Panc1 (cell line): ENCODE measurements at regions not wholly inside any gene's neighbourhood (a gene's known extent, or its start where the extent isn't known, plus 50 kb on each side); places are given as distances from the start of the nearest gene placed in this dataset.

Source experiments
- ATAC-seq: fragments of 200-7000 bp; cut with Tn5 transposase; 2 replicates; pipeline ENCODE4 v1.9.1; 2020; ENCODE audit warnings: mild to moderate bottlenecking, moderate library complexity
- BruUV-seq: library from RNA; stranded (reverse); fragments of 400-500 nt; replicated peaks from 2 replicates; lab custom pipeline; 2021; lab: Mats Ljungman, UMichigan
- CTCF ChIA-PET: fragments of 300-600 bp; sonication (Branson Sonifier 250); formaldehyde crosslinking; loops from one replicate; lab custom pipeline; 2022; ENCODE audit warnings: antibody characterized with exemption; lab: Charles Lee
- POLR2A ChIA-PET: fragments of 300-600 bp; sonication (Branson Sonifier 250); formaldehyde crosslinking; loops from one replicate; lab custom pipeline; 2022; ENCODE audit warnings: antibody characterized with exemption; lab: Charles Lee
- DNase-seq: peaks from one replicate; pipeline ENCODE4 v3.0.0-alpha.2; 2010; ENCODE audit warnings: low read depth, low spot score
- H3K27ac ChIP-seq: 2 replicates; pipeline ENCODE4 v1.5.1; 2011; ENCODE audit warnings: mild to moderate bottlenecking, low read length, inconsistent platforms
- H3K27me3 ChIP-seq: fragments of 200-500 bp; sonication (Bioruptor generic); 2 replicates; pipeline ENCODE4 v1.6.0; 2014; ENCODE audit warnings: low read length, inconsistent platforms; ENCODE audit not compliant: control insufficient read depth, insufficient read depth
- H3K36me3 ChIP-seq: fragments of 200-500 bp; sonication (Bioruptor generic); 2 replicates; pipeline ENCODE4 v1.5.1; 2014; ENCODE audit warnings: inconsistent platforms, mild to moderate bottlenecking, low read length, moderate library complexity; ENCODE audit not compliant: control insufficient read depth, insufficient read depth
- H3K4me1 ChIP-seq: 2 replicates; pipeline ENCODE4 v1.5.1; 2011; ENCODE audit warnings: inconsistent platforms, mild to moderate bottlenecking, low read length, moderate library complexity; ENCODE audit not compliant: control insufficient read depth, insufficient read depth
- H3K4me3 ChIP-seq, 2 experiments: 2 replicates each; pipeline ENCODE4 v1.5.1; 2011 to 2012; ENCODE audit warnings: low read depth in 2 of 2, low read length in 2 of 2, mild to moderate bottlenecking in 2 of 2, inconsistent platforms in 1 of 2, moderate library complexity in 1 of 2
- H3K9me3 ChIP-seq: fragments of 200-500 bp; sonication (Bioruptor generic); 2 replicates; pipeline ENCODE4 v1.5.1; 2014; ENCODE audit warnings: low read depth, mild to moderate bottlenecking, inconsistent platforms, low read length, moderate library complexity; ENCODE audit not compliant: control insufficient read depth, insufficient read depth
- CTCF ChIP-seq: fragments of 450-650 bp; IDR thresholded peaks from 2 replicates; pipeline ENCODE4 v1.5.1; 2017; ENCODE audit warnings: mild to moderate bottlenecking
- POLR2AphosphoS5 ChIP-seq: IDR thresholded peaks from 2 replicates; pipeline ENCODE4 v1.6.1; 2012; ENCODE audit warnings: mild to moderate bottlenecking, low read depth, low read length, moderate library complexity
- REST ChIP-seq, 2 experiments: IDR thresholded peaks; 2 replicates each; pipeline ENCODE4 v1.6.1; 2011 to 2012; ENCODE audit warnings: low read depth in 2 of 2, control low read depth in 1 of 2, low read length in 1 of 2, mild to moderate bottlenecking in 1 of 2, moderate library complexity in 1 of 2; ENCODE audit not compliant: insufficient read depth in 1 of 2
- SIN3A ChIP-seq: IDR thresholded peaks from 2 replicates; pipeline ENCODE4 v1.6.1; 2012; ENCODE audit warnings: low read depth, mild to moderate bottlenecking, low read length, moderate library complexity, borderline replicate concordance; ENCODE audit not compliant: insufficient read depth
- TCF7L2 ChIP-seq: IDR thresholded peaks from 2 replicates; pipeline ENCODE4 v1.6.1; 2011; ENCODE audit warnings: mild to moderate bottlenecking, low read depth, low read length, inconsistent platforms
- in situ Hi-C: cut with HindIII; loops from 2 replicates; pipeline ENCODE4 v1.10.0; 2016; ENCODE audit warnings: low sequenced_read_pairs, low pct_unique_long_range_greater_than_20kb
- intact Hi-C: fragments of 100-400 bp; cut with micrococcal nuclease; formaldehyde crosslinking; loops from one replicate; pipeline ENCODE4 v1.10.0; 2022; ENCODE audit not compliant: unreplicated experiment

GRCh38 chr1:78222960-78223358 lies 177.2 kb downstream of the GIPC2 start:
- Histone ChIP-seq H3K27me3 (no peaks in the 10 kb centered on the region), H3K9me3 (no peaks in the 10 kb centered on the region), H3K4me3 (no peak overlapping the region), H3K27ac (no peak overlapping the region), H3K36me3 (no peaks in the 10 kb centered on the region), H3K4me1 (no peaks in the 10 kb centered on the region)
- in situ Hi-C loops: no loop called here
- intact Hi-C loops: no loop called here
- ATAC-seq: no peak
- ChIA-PET POLR2A (no interaction called here), CTCF (no interaction called here)
- no TSS peak for BruUV-seq
- no peak for DNase-seq
- TF ChIP-seq SIN3A: no peak
- no peak for TF ChIP-seq POLR2AphosphoS5
- TF ChIP-seq REST (IDR thresholded peaks at IDR 0.05; ENCODE audit: insufficient read depth in 1 of 2, low read depth in 2 of 2, low read length in 1 of 2): no peak
- TF ChIP-seq TCF7L2: no peak
- TF ChIP-seq CTCF: no peak

GRCh38 chr1:78223417-78224215 lies 177.8 kb downstream of the GIPC2 start:
- ATAC-seq: no peak
- TF ChIP-seq TCF7L2: no peak
- TF ChIP-seq SIN3A: no peak
- no peak for TF ChIP-seq CTCF
- no peak for TF ChIP-seq POLR2AphosphoS5
- TF ChIP-seq REST (IDR thresholded peaks at IDR 0.05; ENCODE audit: insufficient read depth in 1 of 2, low read depth in 2 of 2, low read length in 1 of 2): no peak
- H3K27ac ChIP-seq: no peak overlapping the region
- no peaks in the 10 kb centered on the region for H3K36me3 ChIP-seq
- ChIA-PET CTCF (no interaction called here), POLR2A (no interaction called here)
- DNase-seq: no peak
- H3K4me1 ChIP-seq: no peaks in the 10 kb centered on the region
- no peaks in the 10 kb centered on the region for H3K27me3 ChIP-seq
- intact Hi-C loops: no loop called here
- no peaks in the 10 kb centered on the region for H3K9me3 ChIP-seq
- no TSS peak for BruUV-seq
- in situ Hi-C loops: no loop called here
- no peak overlapping the region for H3K4me3 ChIP-seq
